ENCODE measurements at regions not wholly inside any gene's neighbourhood (a gene's known extent, or its start where the extent isn't known, plus 50 kb on each side); places are given as distances from the start of the nearest gene placed in this dataset.

GRCh38 chr15:47985568-47985967, 135.2 kb upstream of the SLC24A5 start:
- Mint-ChIP-seq H3K27ac (no peak overlapping the region), H3K4me3 (no peak overlapping the region), H3K36me3 (no peaks in the 10 kb centered on the region), H3K27me3 (ENCODE audit: low read depth in 3 of 3) (peaks cover 0 to 2% (median 1%) of the 10 kb centered on the region in 3 donors), H3K4me1 (peaks cover 15% of the 10 kb centered on the region), H3K9me3 (no peaks in the 10 kb centered on the region)
- no peak overlapping the region for H3K4me3 ChIP-seq (replicated peaks in 1 of 3; ENCODE audit: low read depth in 2 of 3, low read length in 3 of 3)
- peaks cover 0 to 2% of the 10 kb centered on the region in 2 donors for H3K27me3 ChIP-seq (ENCODE audit: control insufficient read depth in 2 of 2, insufficient read depth in 2 of 2, low read length in 2 of 2)
- peaks cover 0 to 7% of the 10 kb centered on the region in 2 donors for H3K4me1 ChIP-seq (ENCODE audit: control insufficient read depth in 1 of 2, insufficient read depth in 2 of 2, low read length in 2 of 2)
- no peak for TF ChIP-seq CTCF (IDR thresholded peaks at IDR 0.05)
- H3K9ac ChIP-seq (ENCODE audit: insufficient read depth, low read length, poor library complexity, severe bottlenecking), result no peak overlapping the region
- H3K4me2 ChIP-seq (replicated peaks; ENCODE audit: extremely low read depth, low read length, poor library complexity, severe bottlenecking), result no peak overlapping the region
- no peak overlapping the region for H2AFZ ChIP-seq (ENCODE audit: insufficient read depth, low read depth, low read length, poor library complexity, severe bottlenecking)
- no peaks in the 10 kb centered on the region for H3K9me3 ChIP-seq (replicated peaks in 1 of 2; ENCODE audit: control insufficient read depth in 1 of 2, insufficient read depth in 1 of 2, low read length in 2 of 2)
- no CpG with 5 or more reads among the region's 4 CpGs for WGBS (ENCODE audit: insufficient coverage)
- no peaks in the 10 kb centered on the region for H4K20me1 ChIP-seq (ENCODE audit: insufficient read depth, low read length)
- no peaks in the 10 kb centered on the region for H3K79me2 ChIP-seq (ENCODE audit: insufficient read depth, low read length)
- no peak overlapping the region for H3K27ac ChIP-seq (ENCODE audit: low read depth in 1 of 2, low read length in 2 of 2)
- no peak for DNase-seq
- intact Hi-C loops (cut with micrococcal nuclease), result loop anchor here (5.0 kb wide), 3 partner anchors 513 to 1673 kb away; no protein-coding TSS in a partner anchor
- H3K36me3 ChIP-seq (replicated peaks in 1 of 2; ENCODE audit: control insufficient read depth in 1 of 2, insufficient read depth in 2 of 2, low read length in 2 of 2), result no peaks in the 10 kb centered on the region

- H3K27me3 ChIP-seq (ENCODE audit: control insufficient read depth in 2 of 2, insufficient read depth in 2 of 2, low read length in 2 of 2), result peaks cover 0 to 2% of the 10 kb centered on the region in 2 donors
- H3K9ac ChIP-seq (ENCODE audit: insufficient read depth, low read length, poor library complexity, severe bottlenecking), result no peak overlapping the region
- H3K4me3 Mint-ChIP-seq, result no peak overlapping the region
- H3K4me2 ChIP-seq (replicated peaks; ENCODE audit: extremely low read depth, low read length, poor library complexity, severe bottlenecking), result no peak overlapping the region
- no peak for DNase-seq
- H3K27ac Mint-ChIP-seq, result no peak overlapping the region
- no peaks in the 10 kb centered on the region for H3K9me3 Mint-ChIP-seq
- H3K27me3 Mint-ChIP-seq (ENCODE audit: low read depth in 3 of 3), result peaks cover 0 to 2% (median 0%) of the 10 kb centered on the region in 3 donors
- H4K20me1 ChIP-seq (ENCODE audit: insufficient read depth, low read length), result no peaks in the 10 kb centered on the region
- no peaks in the 10 kb centered on the region for H3K36me3 Mint-ChIP-seq
- H2AFZ ChIP-seq (ENCODE audit: insufficient read depth, low read depth, low read length, poor library complexity, severe bottlenecking), result no peak overlapping the region
- WGBS (ENCODE audit: insufficient coverage), result no CpG with 5 or more reads among the region's 4 CpGs
- peaks cover 11% of the 10 kb centered on the region for H3K4me1 Mint-ChIP-seq
- intact Hi-C loops (cut with micrococcal nuclease), result loop anchor here (5.0 kb wide), 3 partner anchors 515 to 1675 kb away; no protein-coding TSS in a partner anchor
- no peak for TF ChIP-seq CTCF (IDR thresholded peaks at IDR 0.05)
- H3K79me2 ChIP-seq (ENCODE audit: insufficient read depth, low read length), result no peaks in the 10 kb centered on the region
- peaks cover 0 to 7% of the 10 kb centered on the region in 2 donors for H3K4me1 ChIP-seq (ENCODE audit: control insufficient read depth in 1 of 2, insufficient read depth in 2 of 2, low read length in 2 of 2)
- H3K4me3 ChIP-seq (replicated peaks in 1 of 3; ENCODE audit: low read depth in 2 of 3, low read length in 3 of 3), result no peak overlapping the region
- H3K9me3 ChIP-seq (replicated peaks in 1 of 2; ENCODE audit: control insufficient read depth in 1 of 2, insufficient read depth in 1 of 2, low read length in 2 of 2), result no peaks in the 10 kb centered on the region
- no peaks in the 10 kb centered on the region for H3K36me3 ChIP-seq (replicated peaks in 1 of 2; ENCODE audit: control insufficient read depth in 1 of 2, insufficient read depth in 2 of 2, low read length in 2 of 2)
- H3K27ac ChIP-seq (ENCODE audit: low read depth in 1 of 2, low read length in 2 of 2), result no peak overlapping the region
These were observed 133.3 kb upstream of the SLC24A5 start for GRCh38 chr15:47987461-47987860.

Data from CD14-positive monocyte (primary cell).